ENCODE measurements at regions not wholly inside any gene's neighbourhood (a gene's known extent, or its start where the extent isn't known, plus 50 kb on each side); places are given as distances from the start of the nearest gene placed in this dataset.

GRCh38 chr7:97620495-97620894, 111.4 kb upstream of the TAC1 start:
- DNase-seq, result no peak

- DNase-seq, result no peak
These were observed 108.6 kb upstream of the TAC1 start for GRCh38 chr7:97623333-97623732.

- DNase-seq, result peak in 1 of 58 donors; percentile 0
These were observed 101.8 kb upstream of the TAC1 start for GRCh38 chr7:97630116-97630515.

GRCh38 chr7:97635622-97636021, 96.3 kb upstream of the TAC1 start:
- DNase-seq, result no peak

GRCh38 chr7:97639036-97639435, 92.8 kb upstream of the TAC1 start:
- DNase-seq, result peak in 2 of 58 donors; percentile 0 to 3

- no peak for DNase-seq
These were observed 72.4 kb upstream of the TAC1 start for GRCh38 chr7:97659363-97660045.

GRCh38 chr7:97667359-97667758, 64.5 kb upstream of the TAC1 start:
- no peak for DNase-seq

GRCh38 chr7:97671571-97671970, 60.3 kb upstream of the TAC1 start:
- no peak for DNase-seq

- DNase-seq, result no peak
These were observed 51.3 kb upstream of the TAC1 start for GRCh38 chr7:97680622-97681021.

Data from anterior cingulate cortex (tissue), 58 donors.